ENCODE measurements at regions not wholly inside any gene's neighbourhood (a gene's known extent, or its start where the extent isn't known, plus 50 kb on each side); places are given as distances from the start of the nearest gene placed in this dataset.

- H4K20me1 ChIP-seq (replicated peaks in 1 of 2; ENCODE audit: control insufficient read depth in 1 of 2, insufficient read depth in 2 of 2, low read length in 2 of 2), result no peaks in the 10 kb centered on the region
- no peaks in the 10 kb centered on the region for H3K36me3 ChIP-seq (ENCODE audit: control insufficient read depth in 2 of 4, insufficient read depth in 4 of 4, low read length in 3 of 4)
- H2BK5ac ChIP-seq (ENCODE audit: low read depth, low read length), result no peak overlapping the region
- H2AFZ ChIP-seq (ENCODE audit: low read length), result no peak overlapping the region
- H3K27me3 ChIP-seq (replicated peaks in 1 of 4; ENCODE audit: control insufficient read depth in 3 of 4, extremely low read depth in 1 of 4, insufficient read depth in 3 of 4, low read length in 3 of 4), result no peaks in the 10 kb centered on the region
- no peak overlapping the region for H2BK15ac ChIP-seq (ENCODE audit: low read length)
- no peak overlapping the region for H4K5ac ChIP-seq (ENCODE audit: insufficient read length, low read depth, low read length)
- H3K18ac ChIP-seq (ENCODE audit: extremely low read depth, low read length), result no peak overlapping the region
- H3K4me2 ChIP-seq (ENCODE audit: insufficient read depth in 1 of 2, low read depth in 2 of 2, low read length in 2 of 2), result no peak overlapping the region
- FAIRE-seq (no peak), DNase-seq (ENCODE audit: low read depth in 1 of 2, low spot score in 2 of 2) (no peak)
- H3K14ac ChIP-seq (ENCODE audit: insufficient read length), result no peak overlapping the region
- no peak overlapping the region for H2BK20ac ChIP-seq (ENCODE audit: low read length)
- H2BK120ac ChIP-seq (replicated peaks; ENCODE audit: low read depth, low read length), result no peak overlapping the region
- TF ChIP-seq RNF2 (IDR thresholded peaks at IDR 0.05; ENCODE audit: borderline replicate concordance, low read depth, low read length, missing control alignments, poor library complexity, severe bottlenecking) (no peak), POLR2A (IDR thresholded peaks at IDR 0.05; ENCODE audit: control extremely low read depth in 1 of 2, low read depth in 2 of 2, low read length in 2 of 2) (no peak)
- H3K56ac ChIP-seq (replicated peaks; ENCODE audit: insufficient read length, low read depth, low read length), result no peak overlapping the region
- H3K79me1 ChIP-seq (ENCODE audit: low read depth, low read length), result no peaks in the 10 kb centered on the region
- H2BK12ac ChIP-seq (ENCODE audit: low read depth, low read length), result no peak overlapping the region
- no peak overlapping the region for H3K4me3 ChIP-seq (ENCODE audit: extremely low read depth in 1 of 4, insufficient read depth in 2 of 4, low read depth in 3 of 4, low read length in 4 of 4)
- 94% methylated on average over 5 of the region's 5 CpGs; no CpG with 5 or more reads in 1 of the 2 experiments for WGBS, 2 experiments (ENCODE audit: extremely low coverage in 1 of 2, insufficient coverage in 1 of 2, insufficient read length in 1 of 2, insufficient replicate concordance in 2 of 2, low coverage in 1 of 2, low lambda C conversion rate in 2 of 2, missing lambda C conversion rate in 1 of 2)
- ChIA-PET CTCF (ENCODE audit: partially characterized antibody) (interaction anchor here (0.6 to 1.9 kb wide), 7 partner anchors 8 to 1014 kb away, joined by 3 to 9 read pairs (median 3); no protein-coding TSS in a partner anchor), POLR2A (ENCODE audit: partially characterized antibody) (no interaction called here)
- H3K4ac ChIP-seq (replicated peaks; ENCODE audit: insufficient read length, low read depth, low read length), result no peak overlapping the region
- no peaks in the 10 kb centered on the region for H3K9me3 ChIP-seq (ENCODE audit: insufficient read depth in 2 of 2, low read depth in 1 of 2, low read length in 1 of 2)
- H3K9ac ChIP-seq (replicated peaks in 1 of 4; ENCODE audit: extremely low read depth in 1 of 4, low read depth in 3 of 4, low read length in 3 of 4), result no peak overlapping the region
- H3K23ac ChIP-seq (ENCODE audit: insufficient read length), result no peak overlapping the region
- H3K4me1 ChIP-seq (replicated peaks in 1 of 4; ENCODE audit: control insufficient read depth in 3 of 4, insufficient read depth in 4 of 4, low read length in 3 of 4), result no peaks in the 10 kb centered on the region
- no peaks in the 10 kb centered on the region; the same call in 1 of the 2 replicates for H3K23me2 ChIP-seq (ENCODE audit: low read depth, low read length)
- H2AK5ac ChIP-seq (ENCODE audit: low read depth, low read length), result no peak overlapping the region
- no peak overlapping the region for H4K8ac ChIP-seq (ENCODE audit: extremely low read depth, insufficient read depth, low read length)
- H4K91ac ChIP-seq (replicated peaks; ENCODE audit: insufficient read length, low read length), result no peak overlapping the region
- no peaks in the 10 kb centered on the region for H3K79me2 ChIP-seq (ENCODE audit: control insufficient read depth in 1 of 2, insufficient read depth in 2 of 2, low read length in 2 of 2)
- H3K27ac ChIP-seq (ENCODE audit: low read depth, low read length), result no peak overlapping the region
Measured at GRCh38 chr17:70621566-70621965, 452.2 kb downstream of the KCNJ2 start.
